A549 (cell line): ENCODE measurements at regions not wholly inside any gene's neighbourhood (a gene's known extent, or its start where the extent isn't known, plus 50 kb on each side); places are given as distances from the start of the nearest gene placed in this dataset.

ENCODE experiments used
- CTCF ChIP-seq: fragments of >200 bp; sonication (Bioruptor Twin); formaldehyde crosslinking; IDR thresholded peaks from 3 replicates; pipeline ENCODE4 v1.5.1; 2016
- MAX ChIP-seq: IDR thresholded peaks from 2 replicates; pipeline ENCODE4 v1.6.1; 2012
- NR3C1 ChIP-seq: fragments of >200 bp; sonication (Bioruptor Twin); formaldehyde crosslinking; IDR thresholded peaks from 3 replicates; pipeline ENCODE4 v1.6.1; 2017
- RAD21 ChIP-seq, 2 experiments: fragments of >200 bp in 1 of 2; sonication (Bioruptor Twin) in 1 of 2; formaldehyde crosslinking in 1 of 2; IDR thresholded peaks in 1 of 2; conservative IDR thresholded peaks in 1 of 2; 2 replicates in 1 of 2; 3 replicates in 1 of 2; pipeline ENCODE4 v1.6.1; 2012 to 2018; ENCODE audit warnings: inconsistent platforms in 1 of 2
- RFX5 ChIP-seq: fragments of 450-650 bp; IDR thresholded peaks from 2 replicates; pipeline ENCODE4 v1.7.1; 2014; ENCODE audit warnings: antibody characterized with exemption, mild to moderate bottlenecking, moderate library complexity

- TF ChIP-seq CTCF (no peak), RAD21 (conservative IDR thresholded peaks at IDR 0.05 in 1 of 2, IDR thresholded peaks at IDR 0.05 in 1 of 2) (no peak), NR3C1 (no peak), RFX5 (no peak), MAX (no peak)
Observed at GRCh38 chr12:7591531-7591930, 74.2 kb downstream of the APOBEC1 start.
